Mammary epithelial cell (primary cell): ENCODE measurements at regions not wholly inside any gene's neighbourhood (a gene's known extent, or its start where the extent isn't known, plus 50 kb on each side); places are given as distances from the start of the nearest gene placed in this dataset.

Experiments
- CTCF ChIP-seq, 2 donors: IDR thresholded peaks in 1 of 2; conservative IDR thresholded peaks in 1 of 2; 2 replicates each; pipeline ENCODE4 v1.5.1; 2011 to 2012; ENCODE audit warnings: inconsistent platforms in 2 of 2, low read length in 2 of 2, mild to moderate bottlenecking in 2 of 2, control low read depth in 1 of 2, low read depth in 1 of 2; ENCODE audit not compliant: insufficient read depth in 1 of 2; ENCODE audit errors: extremely low read depth in 1 of 2
- EZH2 ChIP-seq: IDR thresholded peaks from 2 replicates; pipeline ENCODE4 v1.6.1; 2012; ENCODE audit warnings: low read length, inconsistent platforms, borderline replicate concordance

GRCh38 chr6:55034752-55035151 lies 139.6 kb upstream of the HCRTR2 start:
- no peak for TF ChIP-seq CTCF (conservative IDR thresholded peaks at IDR 0.05 in 1 of 2, IDR thresholded peaks at IDR 0.05 in 1 of 2; ENCODE audit: extremely low read depth in 1 of 2, insufficient read depth in 1 of 2, low read depth in 1 of 2, low read length in 2 of 2)
- no peak for TF ChIP-seq EZH2
